ENCODE measurements at regions not wholly inside any gene's neighbourhood (a gene's known extent, or its start where the extent isn't known, plus 50 kb on each side); places are given as distances from the start of the nearest gene placed in this dataset.

GRCh38 chr6:132961122-132961521, 146.8 kb downstream of the RPS12 start:
- TF ChIP-seq SPI1 (IDR thresholded peaks at IDR 0.05; ENCODE audit: borderline replicate concordance, low read depth) (no peak), REST (IDR thresholded peaks at IDR 0.05; ENCODE audit: insufficient replicate concordance, low read depth) (no peak), CTCF (IDR thresholded peaks at IDR 0.05; ENCODE audit: insufficient read depth, low read length) (no peak), POLR2AphosphoS5 (IDR thresholded peaks at IDR 0.05; ENCODE audit: low read depth) (no peak), GABPA (IDR thresholded peaks at IDR 0.05; ENCODE audit: low read depth) (no peak)
- Histone ChIP-seq H3K4me3 (replicated peaks; ENCODE audit: insufficient read depth, low read length) (no peak overlapping the region), H3K27ac (replicated peaks) (no peak overlapping the region), H3K27me3 (ENCODE audit: insufficient read depth, poor library complexity, severe bottlenecking) (no peaks in the 10 kb centered on the region)
- DNase-seq (ENCODE audit: low read depth in 1 of 2, low spot score in 1 of 2): no peak

GRCh38 chr6:132961610-132962009, 147.2 kb downstream of the RPS12 start:
- H3K4me3 ChIP-seq (replicated peaks; ENCODE audit: insufficient read depth, low read length): no peak overlapping the region
- TF ChIP-seq CTCF (IDR thresholded peaks at IDR 0.05; ENCODE audit: insufficient read depth, low read length): no peak
- TF ChIP-seq SPI1 (IDR thresholded peaks at IDR 0.05; ENCODE audit: borderline replicate concordance, low read depth): no peak
- no peak for TF ChIP-seq REST (IDR thresholded peaks at IDR 0.05; ENCODE audit: insufficient replicate concordance, low read depth)
- no peak for TF ChIP-seq POLR2AphosphoS5 (IDR thresholded peaks at IDR 0.05; ENCODE audit: low read depth)
- TF ChIP-seq GABPA (IDR thresholded peaks at IDR 0.05; ENCODE audit: low read depth): no peak
- DNase-seq (ENCODE audit: low read depth in 1 of 2, low spot score in 1 of 2): no peak
- no peak overlapping the region for H3K27ac ChIP-seq (replicated peaks)
- H3K27me3 ChIP-seq (ENCODE audit: insufficient read depth, poor library complexity, severe bottlenecking): no peaks in the 10 kb centered on the region

- Histone ChIP-seq H3K4me3 (replicated peaks; ENCODE audit: insufficient read depth, low read length) (no peak overlapping the region), H3K27ac (replicated peaks) (no peak overlapping the region), H3K27me3 (ENCODE audit: insufficient read depth, poor library complexity, severe bottlenecking) (no peaks in the 10 kb centered on the region)
- peak; percentile 1 to 34 for DNase-seq (ENCODE audit: low read depth in 1 of 2, low spot score in 1 of 2)
- TF ChIP-seq POLR2AphosphoS5 (IDR thresholded peaks at IDR 0.05; ENCODE audit: low read depth): no peak
- no peak for TF ChIP-seq GABPA (IDR thresholded peaks at IDR 0.05; ENCODE audit: low read depth)
- no peak for TF ChIP-seq SPI1 (IDR thresholded peaks at IDR 0.05; ENCODE audit: borderline replicate concordance, low read depth)
- no peak for TF ChIP-seq REST (IDR thresholded peaks at IDR 0.05; ENCODE audit: insufficient replicate concordance, low read depth)
- peak; percentile 15 for TF ChIP-seq CTCF (IDR thresholded peaks at IDR 0.05; ENCODE audit: insufficient read depth, low read length)
These were observed 148.8 kb downstream of the RPS12 start for GRCh38 chr6:132962936-132963868.

Data from HL-60 (cell line).